Motor neuron (in vitro differentiated cells): ENCODE measurements at regions not wholly inside any gene's neighbourhood (a gene's known extent, or its start where the extent isn't known, plus 50 kb on each side); places are given as distances from the start of the nearest gene placed in this dataset.
"Not testable (repeated sequence)": the region's sequence is repeated elsewhere in the genome, so short reads cannot be mapped to it uniquely, and the experiment has no call there.

ENCODE experiments used
- ATAC-seq, 8 experiments: fragments of 200-7000 bp; cut with Tn5 transposase; replicated peaks in 6 of 8; 2 replicates each; pipeline ENCODE4 v1.8.0; 2021; ENCODE audit warnings: mild to moderate bottlenecking in 8 of 8, moderate library complexity in 8 of 8
- H3K27ac ChIP-seq, 2 donors: fragments of 250-450 bp; sonication (Bioruptor Pico); 2 replicates each; pipeline ENCODE4 v1.9.0; 2021; ENCODE audit warnings: antibody characterized with exemption in 2 of 2, mild to moderate bottlenecking in 2 of 2, moderate library complexity in 1 of 2
- H3K4me1 ChIP-seq, 2 donors: fragments of 250-450 bp; sonication (Bioruptor Pico); replicated peaks in 1 of 2; 2 replicates each; pipeline ENCODE4 v1.6.1; 2021; ENCODE audit warnings: antibody characterized with exemption in 2 of 2, mild to moderate bottlenecking in 2 of 2, moderate library complexity in 1 of 2
- H3K4me3 ChIP-seq, 5 donors: fragments of 250-450 bp; sonication (Bioruptor Pico); 2 replicates each; pipeline ENCODE4 v1.9.0; 2021; ENCODE audit warnings: antibody characterized with exemption in 5 of 5, mild to moderate bottlenecking in 5 of 5, moderate library complexity in 4 of 5
- WGBS, 10 experiments: fragments of 450-650 bp; shearing (Covaris generic); methylation state at CpG; one replicate each; pipeline ENCODE4 v1.0.0; 2022; 5-methylcytosine and 5-hydroxymethylcytosine counted together
- in situ Hi-C, 9 experiments: fragments of 400-800 bp; cut with MboI; loops; one replicate each; pipeline ENCODE4 v1.15.0; 2021; ENCODE audit warnings: low sequenced_read_pairs in 9 of 9, low pct_unique_long_range_greater_than_20kb in 2 of 9; ENCODE audit not compliant: unreplicated experiment in 9 of 9

DNA sequence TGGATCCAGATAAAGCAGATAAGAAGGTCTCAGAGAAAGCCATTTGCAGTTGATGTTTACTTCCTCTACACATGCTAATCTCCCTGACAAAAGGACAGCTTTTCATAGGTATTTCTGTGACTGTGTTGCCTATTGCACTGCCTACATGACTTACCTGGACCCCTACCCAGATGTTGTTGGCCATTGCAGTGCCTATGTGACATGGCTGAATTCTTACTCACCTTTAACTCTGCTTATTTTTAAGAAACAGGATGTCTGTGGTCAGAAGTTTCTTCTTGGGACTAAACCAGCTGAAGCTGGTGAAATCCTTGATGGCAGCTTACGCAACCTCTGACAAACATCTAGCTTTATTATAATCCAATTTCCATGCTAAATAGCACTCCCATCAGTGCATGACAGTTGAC, 50.7 kb downstream of the PPIAL4D start:
- H3K27ac ChIP-seq, ATAC-seq, H3K4me1 ChIP-seq, in situ Hi-C loops, H3K4me3 ChIP-seq: not testable (repeated sequence)
- WGBS, 10 experiments, result no CpG with 5 or more reads among the region's 1 CpG

DNA sequence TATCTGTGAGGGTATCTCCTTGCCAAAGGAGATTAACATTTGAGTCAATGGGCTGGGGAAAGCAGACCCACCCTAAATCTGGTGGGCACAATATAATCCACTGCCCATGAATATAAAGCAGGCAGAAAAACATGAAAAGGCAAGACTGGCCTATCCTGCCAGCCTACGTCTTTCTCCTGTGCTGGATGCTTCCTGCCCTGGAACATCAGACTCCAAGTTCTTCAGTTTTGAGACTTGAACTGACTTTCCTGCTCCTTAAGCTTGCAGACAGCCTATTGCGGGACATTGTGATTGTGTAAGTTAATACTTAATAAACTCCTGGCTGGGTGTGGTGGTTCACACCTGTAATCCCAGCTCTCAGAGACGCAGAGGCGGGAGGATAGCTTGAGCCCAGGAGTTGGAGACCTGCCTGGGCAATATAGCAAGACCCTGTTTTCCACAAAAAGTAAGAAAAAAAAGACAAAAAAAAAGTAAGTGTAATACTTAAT, 52.4 kb downstream of the PPIAL4D start:
- WGBS, 10 experiments, result no CpG with 5 or more reads among the region's 4 CpGs
- H3K4me1 ChIP-seq, H3K27ac ChIP-seq, in situ Hi-C loops, H3K4me3 ChIP-seq: not testable (repeated sequence)
- ATAC-seq, result peak in 2 of 8 experiments; percentile 52 to 65

DNA sequence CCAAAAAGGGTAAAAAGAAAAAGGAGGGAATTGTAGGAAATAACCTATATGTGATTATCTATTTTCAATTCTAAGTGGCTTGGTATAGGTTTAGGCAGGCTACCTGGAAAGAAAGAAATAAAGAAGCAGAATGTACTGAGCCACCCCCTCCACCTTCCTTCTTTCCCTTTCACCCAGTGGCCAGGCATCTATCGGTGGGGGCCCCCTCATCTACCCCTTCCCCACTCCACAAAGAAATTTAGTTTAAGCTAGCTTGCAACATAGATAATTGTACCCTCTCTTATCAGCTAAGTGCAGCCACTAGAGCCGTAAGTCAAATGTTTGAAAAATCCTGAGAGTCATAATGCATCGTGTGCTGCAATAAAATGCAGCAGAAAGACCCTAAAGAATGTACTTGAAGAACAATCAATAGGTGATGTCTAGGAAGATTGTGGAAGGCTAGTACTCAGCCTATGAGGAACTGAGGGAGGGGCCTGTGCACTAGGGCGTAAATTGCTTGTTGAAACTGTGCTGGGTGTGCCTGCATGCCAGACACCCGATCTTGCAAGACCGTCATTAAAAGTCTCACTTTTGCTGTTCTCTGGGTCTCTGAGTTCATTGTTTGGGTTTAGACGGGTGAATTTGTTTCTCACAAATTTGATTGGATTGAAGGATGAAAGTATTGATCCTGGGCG, 53.0 kb downstream of the PPIAL4D start:
- in situ Hi-C loops, H3K4me3 ChIP-seq, H3K4me1 ChIP-seq, H3K27ac ChIP-seq: not testable (repeated sequence)
- ATAC-seq, result peak in 4 of 8 experiments; percentile 18 to 94 (median 55)
- WGBS, 10 experiments, result 100% methylated on average over 1 of the region's 8 CpGs; no CpG with 5 or more reads in 9 of the 10 experiments

DNA sequence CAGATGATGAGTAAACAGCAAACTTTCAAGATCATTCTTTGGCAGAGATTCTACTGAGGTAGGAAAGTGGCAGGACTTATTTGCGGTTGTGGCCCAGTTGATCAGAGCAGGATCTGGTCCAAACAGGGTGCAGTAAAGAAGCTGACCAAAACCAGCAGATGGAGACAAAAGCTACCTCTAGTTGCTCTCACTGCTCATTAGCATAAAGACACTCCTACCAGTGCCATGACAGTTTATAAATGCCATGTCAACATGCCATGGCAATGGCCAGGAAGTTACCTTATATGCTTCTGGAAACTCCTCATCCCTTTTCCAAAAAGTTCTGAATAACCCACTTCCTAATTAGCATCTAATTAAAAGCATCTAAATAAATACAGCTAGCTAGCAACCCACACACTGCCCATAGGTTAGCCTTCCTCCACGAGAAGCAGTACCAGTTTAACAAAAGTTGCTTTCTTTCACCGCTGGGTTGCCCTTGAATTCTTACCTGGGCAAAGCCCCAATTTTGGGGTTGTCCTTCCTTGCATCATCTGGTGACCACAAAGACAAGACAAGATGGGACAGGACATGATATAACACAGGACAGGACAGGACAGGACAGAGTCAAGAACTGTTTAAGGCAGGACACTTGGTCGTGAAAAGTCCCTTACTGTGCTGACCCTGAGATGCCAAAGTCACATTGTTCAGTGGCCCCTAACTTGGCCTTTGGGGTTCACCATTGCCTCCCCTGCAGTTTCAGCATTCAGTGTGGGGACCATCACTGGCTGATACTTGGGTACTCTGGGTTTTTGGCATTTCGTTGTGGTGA, 59.2 kb downstream of the PPIAL4D start:
- H3K4me3 ChIP-seq, H3K4me1 ChIP-seq, in situ Hi-C loops, H3K27ac ChIP-seq: not testable (repeated sequence)
- WGBS, 10 experiments, result no CpG with 5 or more reads among the region's 5 CpGs
- peak in 6 of 8 experiments; percentile 42 to 96 (median 90) for ATAC-seq

DNA sequence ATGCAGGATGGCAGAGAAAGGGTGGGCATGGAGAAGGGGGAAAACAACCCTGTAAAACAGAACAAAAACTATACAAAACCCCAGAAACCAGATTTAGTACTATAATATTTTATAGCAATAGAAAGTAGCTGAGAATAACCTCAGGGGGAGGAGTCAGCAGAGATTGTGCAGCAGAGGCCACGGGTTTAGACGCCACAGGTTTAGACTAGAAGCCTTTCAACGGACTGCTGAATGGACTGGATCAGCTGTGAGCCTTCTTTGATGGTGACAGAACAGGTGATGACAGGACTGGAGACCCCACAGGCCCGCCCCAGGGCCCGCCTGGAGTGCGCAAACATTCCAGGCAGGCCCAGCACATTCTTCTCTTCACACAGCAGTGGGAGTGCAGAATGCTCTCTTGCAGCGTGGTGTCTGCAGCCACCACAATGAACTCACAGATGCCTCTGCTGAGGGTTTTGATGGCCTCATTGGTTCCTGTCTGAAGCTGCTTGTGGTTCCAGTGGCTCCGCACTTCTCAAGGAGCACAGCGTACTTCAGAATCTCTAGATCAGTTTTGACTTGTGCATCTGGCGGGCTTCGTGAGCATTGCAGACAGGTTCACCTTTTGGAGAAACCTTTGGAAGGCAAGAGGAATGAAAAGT, 65.6 kb downstream of the PPIAL4D start:
- H3K27ac ChIP-seq, H3K4me3 ChIP-seq, H3K4me1 ChIP-seq, in situ Hi-C loops: not testable (repeated sequence)
- peak in 1 of 8 experiments; percentile 35 for ATAC-seq
- no CpG with 5 or more reads among the region's 11 CpGs for WGBS, 10 experiments

DNA sequence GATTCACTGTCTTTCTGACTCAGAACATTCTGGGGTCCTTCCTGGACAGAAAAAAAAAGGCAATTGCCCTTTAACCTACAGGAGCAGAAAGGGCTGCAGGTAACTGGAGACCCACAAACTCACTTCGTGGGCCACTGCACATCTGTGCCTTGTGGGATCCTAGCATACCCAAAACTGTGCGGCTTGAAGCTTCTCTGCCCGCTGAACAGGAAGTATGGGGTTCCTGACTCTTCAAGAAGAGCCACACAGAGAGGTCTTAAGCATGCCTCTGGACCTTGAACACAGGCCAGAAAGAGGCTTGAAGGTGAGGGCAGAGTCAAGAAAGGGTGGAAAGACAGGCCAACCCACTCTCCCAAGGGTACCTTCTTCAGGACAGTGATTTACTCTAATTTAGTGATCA, 67.6 kb downstream of the PPIAL4D start:
- ATAC-seq, H3K27ac ChIP-seq, H3K4me3 ChIP-seq, H3K4me1 ChIP-seq, in situ Hi-C loops: not testable (repeated sequence)
- WGBS, 10 experiments, result no CpG with 5 or more reads among the region's 3 CpGs

DNA sequence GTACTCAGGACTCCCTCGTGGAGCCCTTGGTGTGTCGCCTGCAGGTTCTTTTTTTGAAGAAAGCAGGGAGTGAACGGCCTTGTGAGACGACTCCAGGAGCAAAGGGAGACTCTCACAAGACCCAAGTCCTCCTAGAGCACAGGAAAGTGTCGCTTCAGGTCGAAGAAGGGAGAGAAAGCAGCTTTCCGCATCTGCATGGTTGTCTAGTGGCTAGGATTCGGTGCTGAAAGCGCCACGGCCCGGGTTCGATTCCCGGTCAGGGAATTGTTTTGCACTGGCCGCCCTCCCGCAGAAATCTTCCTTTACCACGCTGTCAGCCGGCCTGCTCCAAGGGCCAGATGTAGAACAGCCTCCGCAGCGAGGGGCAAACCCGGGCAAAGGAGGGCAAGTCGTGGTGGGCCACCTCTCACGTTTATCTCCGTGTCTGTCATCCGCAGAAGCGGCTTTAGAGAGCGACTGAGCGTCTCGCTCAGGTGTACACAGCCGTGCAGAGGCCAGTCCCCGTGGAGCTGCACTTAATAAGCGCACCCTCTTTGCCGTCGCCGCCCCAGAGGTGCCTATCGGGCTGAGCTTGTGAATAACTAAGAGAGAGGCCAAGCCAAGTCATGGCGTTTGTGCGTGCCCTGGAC, 72.6 kb downstream of the FAM72D start:
- peak in 1 of 8 experiments; percentile 21 for ATAC-seq
- WGBS, 10 experiments, result no CpG with 5 or more reads among the region's 37 CpGs
- H3K27ac ChIP-seq, in situ Hi-C loops, H3K4me3 ChIP-seq, H3K4me1 ChIP-seq: not testable (repeated sequence)

DNA sequence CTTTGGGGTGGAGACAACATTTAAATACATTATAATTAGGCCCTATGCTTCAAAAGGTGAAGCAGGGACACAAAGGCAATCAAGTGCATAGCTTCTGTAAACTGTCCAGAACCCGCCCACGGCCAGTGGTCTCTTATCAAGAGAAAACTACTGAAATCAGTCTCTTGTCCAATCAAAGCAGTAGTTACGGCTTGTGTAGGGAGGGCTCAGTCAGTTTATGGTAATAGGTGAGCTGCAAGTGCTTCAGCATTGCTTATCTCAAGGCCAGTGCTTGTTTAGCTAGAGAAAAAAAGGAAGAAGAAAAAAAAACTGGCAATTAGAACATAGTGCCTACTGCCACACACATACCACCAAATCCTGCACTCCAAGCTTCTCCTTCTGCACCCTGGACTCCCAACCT, 68.6 kb downstream of the FAM72D start:
- H3K27ac ChIP-seq, ATAC-seq, in situ Hi-C loops, H3K4me3 ChIP-seq, H3K4me1 ChIP-seq: not testable (repeated sequence)
- WGBS, 10 experiments, result no CpG with 5 or more reads among the region's 3 CpGs
